ENCODE measurements at regions not wholly inside any gene's neighbourhood (a gene's known extent, or its start where the extent isn't known, plus 50 kb on each side); places are given as distances from the start of the nearest gene placed in this dataset.

GRCh38 chr17:5706577-5707210, 122.4 kb upstream of the NLRP1 start:
- TF ChIP-seq CTCF (conservative IDR thresholded peaks at IDR 0.05; ENCODE audit: low read depth, low read length) = peak; percentile 87
- no peak for DNase-seq (ENCODE audit: low read depth)
- no peak overlapping the region for H3K4me3 ChIP-seq (ENCODE audit: low read depth, low read length)

- DNase-seq (ENCODE audit: low read depth) = no peak
- H3K4me3 ChIP-seq (ENCODE audit: low read depth, low read length) = no peak overlapping the region
- no peak for TF ChIP-seq CTCF (conservative IDR thresholded peaks at IDR 0.05; ENCODE audit: low read depth, low read length)
These were observed 123.2 kb upstream of the NLRP1 start for GRCh38 chr17:5707482-5707881.

- H3K4me3 ChIP-seq (ENCODE audit: low read depth, low read length) = no peak overlapping the region
- no peak for TF ChIP-seq CTCF (conservative IDR thresholded peaks at IDR 0.05; ENCODE audit: low read depth, low read length)
- no peak for DNase-seq (ENCODE audit: low read depth)
These were observed 124.0 kb upstream of the NLRP1 start for GRCh38 chr17:5708344-5708743.

- TF ChIP-seq CTCF (conservative IDR thresholded peaks at IDR 0.05; ENCODE audit: low read depth, low read length) = no peak
These were observed 127.0 kb upstream of the NLRP1 start for GRCh38 chr17:5711344-5711743.

GRCh38 chr17:5714993-5715392, 130.7 kb upstream of the NLRP1 start:
- no peak overlapping the region for H3K4me3 ChIP-seq (ENCODE audit: low read depth, low read length)
- DNase-seq (ENCODE audit: low read depth) = no peak
- no peak for TF ChIP-seq CTCF (conservative IDR thresholded peaks at IDR 0.05; ENCODE audit: low read depth, low read length)

More at GRCh38 chr17:5711344-5711743, 127.0 kb upstream of the NLRP1 start:
- DNase-seq (ENCODE audit: low read depth) = no peak
- H3K4me3 ChIP-seq (ENCODE audit: low read depth, low read length) = no peak overlapping the region

GRCh38 chr17:5715478-5715877, 131.2 kb upstream of the NLRP1 start:
- no peak for TF ChIP-seq CTCF (conservative IDR thresholded peaks at IDR 0.05; ENCODE audit: low read depth, low read length)
- DNase-seq (ENCODE audit: low read depth) = no peak
- no peak overlapping the region for H3K4me3 ChIP-seq (ENCODE audit: low read depth, low read length)

GRCh38 chr17:5718726-5719125, 134.4 kb upstream of the NLRP1 start:
- no peak overlapping the region for H3K4me3 ChIP-seq (ENCODE audit: low read depth, low read length)
- DNase-seq (ENCODE audit: low read depth) = no peak
- no peak for TF ChIP-seq CTCF (conservative IDR thresholded peaks at IDR 0.05; ENCODE audit: low read depth, low read length)

All from epithelial cell of proximal tubule (primary cell).